PC-9 (cell line): ENCODE measurements at regions not wholly inside any gene's neighbourhood (a gene's known extent, or its start where the extent isn't known, plus 50 kb on each side); places are given as distances from the start of the nearest gene placed in this dataset.

Experiments
- BruUV-seq: library from RNA; stranded (reverse); fragments of 400-500 nt; replicated peaks from 2 replicates; lab custom pipeline; 2021; lab: Mats Ljungman, UMichigan
- CTCF ChIA-PET: fragments of 300-600 bp; sonication (Branson Sonifier 250); formaldehyde crosslinking; loops from one replicate; lab custom pipeline; 2022; ENCODE audit warnings: antibody characterized with exemption; lab: Charles Lee
- POLR2A ChIA-PET: fragments of 300-600 bp; sonication (Branson Sonifier 250); formaldehyde crosslinking; loops from one replicate; lab custom pipeline; 2022; ENCODE audit warnings: antibody characterized with exemption; ENCODE audit not compliant: unreplicated experiment; lab: Charles Lee
- DNase-seq, 2 experiments: peaks; one replicate each; pipeline versions ENCODE4 v3.0.0 to v3.0.0-alpha.2; 2015 to 2022; ENCODE audit warnings: mixed read lengths in 1 of 2
- H2AFZ ChIP-seq: fragments of 200-600 bp; sonication (generic); 2 replicates; pipeline ENCODE4 v1.8.1; 2017; ENCODE audit warnings: antibody characterized with exemption
- H3F3A ChIP-seq: fragments of 200-600 bp; sonication (generic); 2 replicates; pipeline ENCODE4 v1.8.1; 2017; ENCODE audit warnings: antibody characterized with exemption, mild to moderate bottlenecking, low read depth; ENCODE audit not compliant: insufficient read depth
- H3K27ac ChIP-seq: fragments of 200-600 bp; sonication (generic); 2 replicates; pipeline ENCODE4 v1.6.1; 2016; ENCODE audit warnings: mixed run types
- H3K27me3 ChIP-seq: fragments of 200-600 bp; sonication (generic); 2 replicates; pipeline ENCODE4 v1.6.1; 2016; ENCODE audit warnings: low read depth, mixed run types; ENCODE audit not compliant: insufficient read depth
- H3K36me3 ChIP-seq: fragments of 200-600 bp; sonication (generic); 2 replicates; pipeline ENCODE4 v1.6.1; 2016; ENCODE audit warnings: low read depth, mixed run types
- H3K4me1 ChIP-seq: fragments of 200-600 bp; sonication (generic); replicated peaks from 2 replicates; pipeline ENCODE4 v1.6.1; 2016; ENCODE audit warnings: mixed run types; ENCODE audit not compliant: insufficient read depth
- H3K4me2 ChIP-seq: fragments of 200-600 bp; sonication (generic); 2 replicates; pipeline ENCODE4 v1.6.1; 2017; ENCODE audit warnings: mixed run types
- H3K4me3 ChIP-seq: fragments of 200-600 bp; sonication (generic); 2 replicates; pipeline ENCODE4 v1.6.1; 2016; ENCODE audit warnings: mixed run types
- H3K79me2 ChIP-seq: fragments of 200-600 bp; sonication (generic); 2 replicates; pipeline ENCODE4 v1.6.1; 2017; ENCODE audit warnings: low read depth, mixed run types
- H3K9me2 ChIP-seq: fragments of 200-600 bp; sonication (generic); 2 replicates; pipeline ENCODE4 v1.8.1; 2017; ENCODE audit warnings: mild to moderate bottlenecking; ENCODE audit not compliant: insufficient read depth
- H3K9me3 ChIP-seq: fragments of 200-600 bp; sonication (generic); 2 replicates; pipeline ENCODE4 v1.8.1; 2016; ENCODE audit warnings: low read depth; ENCODE audit not compliant: insufficient read depth
- H4K20me1 ChIP-seq: fragments of 200-600 bp; sonication (generic); 2 replicates; pipeline ENCODE4 v1.8.1; 2017; ENCODE audit not compliant: insufficient read depth
- CTCF ChIP-seq: fragments of 200-600 bp; sonication (generic); conservative IDR thresholded peaks from 2 replicates; pipeline ENCODE4 v1.6.1; 2017; ENCODE audit warnings: mixed run types, antibody characterized with exemption, mild to moderate bottlenecking, moderate library complexity
- EZH2 ChIP-seq: fragments of 200-600 bp; sonication (generic); IDR thresholded peaks from 2 replicates; pipeline ENCODE4 v1.8.0; 2017; ENCODE audit warnings: antibody characterized with exemption, low read depth
- intact Hi-C: fragments of 100-400 bp; cut with micrococcal nuclease; formaldehyde crosslinking; loops from one replicate; pipeline ENCODE4 v1.10.0; 2022; ENCODE audit not compliant: unreplicated experiment

DNA sequence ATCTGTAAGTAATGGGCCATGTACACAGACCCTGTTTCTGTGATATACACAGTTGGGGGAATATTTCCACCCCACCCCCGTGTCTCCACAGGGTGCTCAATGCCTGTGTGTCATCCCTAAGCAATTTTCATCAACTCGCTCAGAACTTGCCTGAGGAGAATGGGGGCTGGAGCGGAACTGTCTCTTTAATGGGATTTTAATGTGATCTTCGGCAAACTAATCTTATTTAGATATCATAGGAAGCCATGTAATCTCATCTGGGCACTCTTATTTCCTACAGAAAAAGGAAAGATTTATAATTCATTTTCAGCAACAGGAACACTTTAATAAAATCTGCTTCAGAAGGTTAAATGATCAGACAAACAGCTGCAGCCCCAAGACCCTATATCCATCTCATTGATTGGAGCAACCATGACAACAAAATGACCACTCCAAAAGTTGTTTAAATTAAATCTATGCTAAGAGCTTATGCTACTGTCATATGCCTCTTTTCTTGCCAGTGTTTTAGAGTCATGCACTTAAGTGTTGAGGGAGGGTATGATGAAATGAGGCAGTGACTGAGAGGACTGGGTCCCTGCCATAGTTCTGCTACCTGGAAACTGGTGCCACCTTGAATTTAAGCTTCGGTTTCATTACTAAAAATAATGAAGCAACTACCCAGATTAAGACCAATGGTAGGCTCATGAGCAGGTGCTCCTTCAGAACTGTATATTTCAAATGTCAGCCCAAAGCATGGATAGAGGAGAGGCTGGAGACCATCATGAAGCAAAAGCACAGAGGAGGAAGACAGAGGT is 183.1 kb upstream of the DDX18 start:
- no peak for DNase-seq
- intact Hi-C loops = no loop called here
- BruUV-seq = no TSS peak
- Histone ChIP-seq H3K36me3 (no peaks in the 10 kb centered on the region), H3K4me1 (no peaks in the 10 kb centered on the region), H2AFZ (no peak overlapping the region), H3F3A (no peaks in the 10 kb centered on the region), H3K4me3 (no peak overlapping the region), H3K9me3 (no peaks in the 10 kb centered on the region), H3K4me2 (no peak overlapping the region), H3K27me3 (peaks cover 15% of the 10 kb centered on the region), H3K27ac (no peak overlapping the region), H3K9me2 (no peaks in the 10 kb centered on the region), H3K79me2 (no peaks in the 10 kb centered on the region), H4K20me1 (no peaks in the 10 kb centered on the region)
- ChIA-PET CTCF (no interaction called here), POLR2A (no interaction called here)
- TF ChIP-seq CTCF (no peak), EZH2 (no peak)

DNA sequence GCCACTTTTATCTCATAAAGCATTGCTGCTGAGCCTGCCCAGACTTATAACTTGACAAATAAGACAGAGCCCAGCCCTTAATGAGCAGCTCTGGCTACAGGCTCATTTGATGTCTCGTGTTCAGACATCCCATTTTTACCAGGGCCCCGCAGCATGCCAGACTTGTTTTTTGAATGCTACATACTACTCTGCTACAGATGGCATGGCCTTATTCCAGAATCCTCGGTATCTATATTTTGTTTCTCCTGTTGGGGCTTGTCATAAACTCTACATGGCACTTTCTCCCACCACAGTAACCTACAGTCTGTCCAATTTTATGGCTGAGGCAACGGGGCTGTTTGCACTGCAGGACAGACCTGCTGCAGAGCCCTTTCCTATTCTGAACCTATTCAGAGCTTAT is 179.0 kb upstream of the DDX18 start:
- DNase-seq = no peak
- Histone ChIP-seq H3F3A (no peaks in the 10 kb centered on the region), H3K4me1 (no peaks in the 10 kb centered on the region), H2AFZ (no peak overlapping the region), H3K4me2 (no peak overlapping the region), H3K36me3 (no peaks in the 10 kb centered on the region), H3K9me2 (no peaks in the 10 kb centered on the region), H4K20me1 (no peaks in the 10 kb centered on the region), H3K79me2 (no peaks in the 10 kb centered on the region), H3K27ac (no peak overlapping the region), H3K9me3 (no peaks in the 10 kb centered on the region), H3K27me3 (peaks cover 15% of the 10 kb centered on the region), H3K4me3 (no peak overlapping the region)
- no TSS peak for BruUV-seq
- ChIA-PET CTCF (no interaction called here), POLR2A (no interaction called here)
- no peak for TF ChIP-seq EZH2
- TF ChIP-seq CTCF = no peak
- intact Hi-C loops = no loop called here

- Histone ChIP-seq H4K20me1 (no peaks in the 10 kb centered on the region), H3K36me3 (no peaks in the 10 kb centered on the region), H2AFZ (no peak overlapping the region), H3K27me3 (no peaks in the 10 kb centered on the region), H3K4me3 (no peak overlapping the region), H3K9me2 (no peaks in the 10 kb centered on the region), H3K79me2 (no peaks in the 10 kb centered on the region), H3K9me3 (no peaks in the 10 kb centered on the region), H3F3A (no peaks in the 10 kb centered on the region), H3K4me1 (no peaks in the 10 kb centered on the region), H3K4me2 (no peak overlapping the region), H3K27ac (no peak overlapping the region)
- DNase-seq = no peak
- BruUV-seq = no TSS peak
- ChIA-PET POLR2A (no interaction called here), CTCF (no interaction called here)
- TF ChIP-seq EZH2 = no peak
- no peak for TF ChIP-seq CTCF
- intact Hi-C loops = no loop called here
Observed at GRCh38 chr2:117639401-117639800, 175.1 kb upstream of the DDX18 start.
